H1 (cell line): ENCODE measurements at regions not wholly inside any gene's neighbourhood (a gene's known extent, or its start where the extent isn't known, plus 50 kb on each side); places are given as distances from the start of the nearest gene placed in this dataset.

ENCODE experiments used
- CTCF ChIA-PET: fragments of 300-600 bp; sonication (Branson Sonifier 250); formaldehyde crosslinking; loops from one replicate; lab custom pipeline; 2021; ENCODE audit not compliant: partially characterized antibody; lab: Charles Lee
- POLR2A ChIA-PET: fragments of 300-600 bp; sonication (Branson Sonifier 250); formaldehyde crosslinking; loops from one replicate; lab custom pipeline; 2021; ENCODE audit warnings: inconsistent platforms; ENCODE audit not compliant: partially characterized antibody; lab: Charles Lee
- DNase-seq, 2 experiments: peaks; one replicate each; pipeline versions ENCODE4 v3.0.0 to v3.0.0-alpha.2; 2010 to 2022; ENCODE audit warnings: low spot score in 2 of 2, low read depth in 1 of 2, mixed read lengths in 1 of 2
- FAIRE-seq: peaks from 2 replicates; lab custom pipeline; 2011; peaks lifted over from hg19 to GRCh38; lab: Jason Lieb, UNC
- H2AFZ ChIP-seq: 2 replicates; pipeline ENCODE4 v1.8.1; 2012; ENCODE audit warnings: low read length, inconsistent platforms
- H2AK5ac ChIP-seq: 2 replicates; pipeline ENCODE4 v1.6.1; 2013; ENCODE audit warnings: low read depth, low read length
- H2BK120ac ChIP-seq: replicated peaks from 2 replicates; pipeline ENCODE3; 2013; ENCODE audit warnings: low read depth, low read length, inconsistent platforms
- H2BK12ac ChIP-seq: 2 replicates; pipeline ENCODE4 v1.6.1; 2013; ENCODE audit warnings: low read depth, low read length
- H2BK15ac ChIP-seq: 2 replicates; pipeline ENCODE4 v1.6.1; 2013; ENCODE audit warnings: low read length
- H2BK20ac ChIP-seq: 2 replicates; pipeline ENCODE4 v1.6.1; 2013; ENCODE audit warnings: low read length
- H2BK5ac ChIP-seq: 2 replicates; pipeline ENCODE4 v1.6.1; 2013; ENCODE audit warnings: low read depth, low read length
- H3K14ac ChIP-seq: 2 replicates; pipeline ENCODE4 v1.6.1; 2013; ENCODE audit warnings: inconsistent platforms; ENCODE audit not compliant: insufficient read length
- H3K18ac ChIP-seq: 2 replicates; pipeline ENCODE4 v1.6.1; 2013; ENCODE audit warnings: low read length; ENCODE audit errors: extremely low read depth
- H3K23ac ChIP-seq: 2 replicates; pipeline ENCODE4 v1.6.1; 2013; ENCODE audit warnings: inconsistent platforms; ENCODE audit not compliant: insufficient read length
- H3K23me2 ChIP-seq: 2 replicates; pipeline ENCODE4 v1.6.1; 2013; ENCODE audit warnings: low read depth, low read length
- H3K27ac ChIP-seq: 2 replicates; pipeline ENCODE4 v1.6.1; 2011; ENCODE audit warnings: low read depth, low read length, inconsistent platforms
- H3K27me3 ChIP-seq, 4 experiments: replicated peaks in 1 of 4; 1 replicate in 1 of 4; 2 replicates in 3 of 4; pipeline versions ENCODE4 v1.6.1 to v1.8.1; 2011 to 2013; ENCODE audit warnings: low read length in 3 of 4, mild to moderate bottlenecking in 3 of 4, inconsistent platforms in 2 of 4, mixed read lengths in 2 of 4, moderate library complexity in 1 of 4; ENCODE audit not compliant: control insufficient read depth in 3 of 4, insufficient read depth in 3 of 4; ENCODE audit errors: extremely low read depth in 1 of 4
- H3K36me3 ChIP-seq, 4 experiments: 2 replicates each; pipeline versions ENCODE4 v1.6.1 to v1.8.1; 2011 to 2013; ENCODE audit warnings: mild to moderate bottlenecking in 4 of 4, low read length in 3 of 4, moderate library complexity in 2 of 4, control low read depth in 1 of 4, inconsistent platforms in 1 of 4; ENCODE audit not compliant: insufficient read depth in 4 of 4, control insufficient read depth in 2 of 4
- H3K4ac ChIP-seq: replicated peaks from 2 replicates; pipeline ENCODE3; 2013; ENCODE audit warnings: low read length, low read depth, mixed read lengths, inconsistent platforms; ENCODE audit not compliant: insufficient read length
- H3K4me1 ChIP-seq, 4 experiments: replicated peaks in 1 of 4; 1 replicate in 1 of 4; 2 replicates in 3 of 4; pipeline versions ENCODE4 v1.6.1 to v1.8.1; 2011 to 2013; ENCODE audit warnings: low read length in 3 of 4, inconsistent platforms in 2 of 4, mixed read lengths in 1 of 4; ENCODE audit not compliant: insufficient read depth in 4 of 4, control insufficient read depth in 3 of 4
- H3K4me2 ChIP-seq, 2 experiments: 2 replicates each; pipeline versions ENCODE4 v1.6.1 to v1.8.1; 2011 to 2013; ENCODE audit warnings: low read depth in 2 of 2, low read length in 2 of 2, control low read depth in 1 of 2, inconsistent platforms in 1 of 2, mild to moderate bottlenecking in 1 of 2; ENCODE audit not compliant: insufficient read depth in 1 of 2
- H3K4me3 ChIP-seq, 4 experiments: fragments of 200-600, 300-600 bp in 1 of 4; sonication (generic), shearing (Covaris generic), sonication (Bioruptor Twin) in 1 of 4; 2 replicates each; pipeline versions ENCODE4 v1.5.1 to v1.8.1; 2011 to 2016; ENCODE audit warnings: low read length in 4 of 4, low read depth in 3 of 4, control low read depth in 2 of 4, inconsistent platforms in 2 of 4, mild to moderate bottlenecking in 2 of 4, mixed read lengths in 1 of 4, moderate library complexity in 1 of 4; ENCODE audit not compliant: insufficient read depth in 2 of 4; ENCODE audit errors: extremely low read depth in 1 of 4
- H3K56ac ChIP-seq: replicated peaks from 2 replicates; pipeline ENCODE3; 2013; ENCODE audit warnings: low read depth, mild to moderate bottlenecking, mixed read lengths, low read length, inconsistent platforms; ENCODE audit not compliant: insufficient read length
- H3K79me1 ChIP-seq: 2 replicates; pipeline ENCODE4 v1.6.1; 2013; ENCODE audit warnings: low read depth, low read length, control low read depth
- H3K79me2 ChIP-seq, 2 experiments: 2 replicates each; pipeline versions ENCODE4 v1.6.1 to v1.8.1; 2012 to 2013; ENCODE audit warnings: low read length in 2 of 2, mild to moderate bottlenecking in 2 of 2, inconsistent platforms in 1 of 2; ENCODE audit not compliant: insufficient read depth in 2 of 2, control insufficient read depth in 1 of 2
- H3K9ac ChIP-seq, 4 experiments: replicated peaks in 1 of 4; 1 replicate in 1 of 4; 2 replicates in 3 of 4; pipeline versions ENCODE4 v1.6.1 to v1.8.1; 2011 to 2013; ENCODE audit warnings: low read depth in 3 of 4, low read length in 3 of 4, control low read depth in 2 of 4, mild to moderate bottlenecking in 2 of 4, moderate library complexity in 2 of 4, inconsistent platforms in 1 of 4; ENCODE audit errors: extremely low read depth in 1 of 4
- H3K9me3 ChIP-seq, 2 experiments: 2 replicates each; pipeline versions ENCODE4 v1.6.1 to v1.8.1; 2012 to 2013; ENCODE audit warnings: mild to moderate bottlenecking in 2 of 2, moderate library complexity in 2 of 2, control low read depth in 1 of 2, inconsistent platforms in 1 of 2, low read depth in 1 of 2, low read length in 1 of 2, mixed read lengths in 1 of 2; ENCODE audit not compliant: insufficient read depth in 2 of 2
- H4K20me1 ChIP-seq, 2 experiments: replicated peaks in 1 of 2; 2 replicates each; pipeline versions ENCODE3 to v1.8.1; 2011 to 2013; ENCODE audit warnings: inconsistent platforms in 2 of 2, low read length in 2 of 2, mild to moderate bottlenecking in 1 of 2; ENCODE audit not compliant: insufficient read depth in 2 of 2, control insufficient read depth in 1 of 2
- H4K5ac ChIP-seq: 2 replicates; pipeline ENCODE4 v1.6.1; 2013; ENCODE audit warnings: low read length, low read depth, mixed read lengths, inconsistent platforms; ENCODE audit not compliant: insufficient read length
- H4K8ac ChIP-seq: 2 replicates; pipeline ENCODE4 v1.8.0; 2013; ENCODE audit warnings: mild to moderate bottlenecking, moderate library complexity, low read length, inconsistent platforms; ENCODE audit not compliant: insufficient read depth; ENCODE audit errors: extremely low read depth
- H4K91ac ChIP-seq: replicated peaks from 2 replicates; pipeline ENCODE3; 2013; ENCODE audit warnings: low read length, mixed read lengths, inconsistent platforms; ENCODE audit not compliant: insufficient read length
- ATF2 ChIP-seq: IDR thresholded peaks from 2 replicates; pipeline ENCODE4 v1.6.1; 2012; ENCODE audit warnings: low read length, inconsistent platforms
- CHD2 ChIP-seq: IDR thresholded peaks from 2 replicates; pipeline ENCODE4 v1.6.1; 2012; ENCODE audit warnings: low read length, improper control_type of control experiment
- CREB1 ChIP-seq: IDR thresholded peaks from 2 replicates; pipeline ENCODE4 v1.6.1; 2012; ENCODE audit warnings: inconsistent platforms
- JUND ChIP-seq: IDR thresholded peaks from 2 replicates; pipeline ENCODE4 v1.6.1; 2011; ENCODE audit warnings: mild to moderate bottlenecking, improper control_type of control experiment, low read length
- KDM4A ChIP-seq: IDR thresholded peaks from one replicate; pipeline ENCODE4 v1.7.1; 2012; ENCODE audit warnings: low read depth, mild to moderate bottlenecking, moderate library complexity, low read length, inconsistent platforms; ENCODE audit not compliant: severe bottlenecking
- KDM5A ChIP-seq: fragments of 200-600 bp; IDR thresholded peaks from 2 replicates; pipeline ENCODE4 v1.7.1; 2012; ENCODE audit warnings: mild to moderate bottlenecking, low read length, inconsistent platforms, mixed read lengths
- PHF8 ChIP-seq: fragments of 200-600 bp; sonication (generic); conservative IDR thresholded peaks from 2 replicates; pipeline ENCODE4 v1.7.1; 2012; ENCODE audit warnings: low read depth, mild to moderate bottlenecking, inconsistent platforms, low read length, moderate library complexity
- RAD21 ChIP-seq, 2 experiments: IDR thresholded peaks in 1 of 2; conservative IDR thresholded peaks in 1 of 2; 2 replicates each; pipeline ENCODE4 v1.6.1; 2011; ENCODE audit warnings: low read depth in 2 of 2, low read length in 2 of 2, improper control_type of control experiment in 1 of 2, inconsistent platforms in 1 of 2, mild to moderate bottlenecking in 1 of 2, moderate library complexity in 1 of 2
- RBBP5 ChIP-seq: IDR thresholded peaks from 2 replicates; pipeline ENCODE4 v1.7.1; 2012; ENCODE audit warnings: low read depth, mild to moderate bottlenecking, inconsistent platforms, low read length, moderate library complexity, borderline replicate concordance
- SIN3A ChIP-seq, 2 experiments: IDR thresholded peaks in 1 of 2; conservative IDR thresholded peaks in 1 of 2; 2 replicates each; pipeline ENCODE4 v1.6.1; 2011 to 2012; ENCODE audit warnings: low read length in 2 of 2, improper control_type of control experiment in 1 of 2, low read depth in 1 of 2, mild to moderate bottlenecking in 1 of 2
- SP2 ChIP-seq: IDR thresholded peaks from 2 replicates; pipeline ENCODE4 v1.6.1; 2012; ENCODE audit warnings: mild to moderate bottlenecking, low read length, inconsistent platforms
- WGBS, 2 experiments: shearing (Covaris generic) in 1 of 2; methylation state at CpG; one replicate each; pipeline versions ENCODE4 v1.1.6 to v1.1.7; 2013 to 2015; ENCODE audit warnings: low lambda C conversion rate in 2 of 2, mixed read lengths in 2 of 2, inconsistent platforms in 1 of 2, low coverage in 1 of 2, missing lambda C conversion rate in 1 of 2; ENCODE audit not compliant: insufficient replicate concordance in 2 of 2, insufficient coverage in 1 of 2, insufficient read length in 1 of 2; ENCODE audit errors: extremely low coverage in 1 of 2, missing lambda C conversion rate in 1 of 2; 5-methylcytosine and 5-hydroxymethylcytosine counted together

- Histone ChIP-seq H3K23me2 (no peaks in the 10 kb centered on the region), H2BK15ac (no peak overlapping the region), H3K9me3 (no peaks in the 10 kb centered on the region), H2BK120ac (no peak overlapping the region), H4K91ac (no peak overlapping the region), H3K36me3 (no peaks in the 10 kb centered on the region), H3K27me3 (no peaks in the 10 kb centered on the region), H3K4ac (no peak overlapping the region), H3K23ac (no peak overlapping the region), H3K56ac (no peak overlapping the region), H3K4me1 (no peaks in the 10 kb centered on the region), H3K27ac (no peak overlapping the region), H3K4me3 (no peak overlapping the region), H3K18ac (no peak overlapping the region), H2BK5ac (no peak overlapping the region), H2BK12ac (no peak overlapping the region), H2AFZ (no peak overlapping the region), H4K5ac (no peak overlapping the region), H2AK5ac (no peak overlapping the region), H4K20me1 (no peaks in the 10 kb centered on the region), H3K4me2 (no peak overlapping the region), H2BK20ac (no peak overlapping the region), H3K79me2 (no peaks in the 10 kb centered on the region), H3K9ac (no peak overlapping the region), H3K79me1 (no peaks in the 10 kb centered on the region), H3K14ac (no peak overlapping the region), H4K8ac (no peak overlapping the region)
- no peak for FAIRE-seq
- ChIA-PET POLR2A (no interaction called here), CTCF (interaction anchor here (1.0 to 1.8 kb wide), 2 partner anchors 22 to 25 kb away, joined by 3 to 10 read pairs; no protein-coding TSS in a partner anchor)
- 86% methylated on average over 6 of the region's 6 CpGs; no CpG with 5 or more reads in 1 of the 2 experiments for WGBS, 2 experiments
- no peak for DNase-seq
- TF ChIP-seq KDM4A (no peak), SIN3A (conservative IDR thresholded peaks at IDR 0.05 in 1 of 2, IDR thresholded peaks at IDR 0.05 in 1 of 2; ENCODE audit: low read depth in 1 of 2, low read length in 2 of 2) (no peak), PHF8 (no peak), RAD21 (IDR thresholded peaks at IDR 0.05 in 1 of 2, conservative IDR thresholded peaks at IDR 0.05 in 1 of 2; ENCODE audit: low read depth in 2 of 2, low read length in 2 of 2) (no peak), KDM5A (no peak), ATF2 (no peak), CREB1 (no peak), CHD2 (no peak), JUND (no peak), RBBP5 (no peak), SP2 (no peak)
Measured at GRCh38 chr1:83718338-83718737, 280.6 kb downstream of the TTLL7 start.
